ENCODE measurements at regions not wholly inside any gene's neighbourhood (a gene's known extent, or its start where the extent isn't known, plus 50 kb on each side); places are given as distances from the start of the nearest gene placed in this dataset.

- H3K4me3 ChIP-seq = no peak overlapping the region
- TF ChIP-seq, protein P1, sequence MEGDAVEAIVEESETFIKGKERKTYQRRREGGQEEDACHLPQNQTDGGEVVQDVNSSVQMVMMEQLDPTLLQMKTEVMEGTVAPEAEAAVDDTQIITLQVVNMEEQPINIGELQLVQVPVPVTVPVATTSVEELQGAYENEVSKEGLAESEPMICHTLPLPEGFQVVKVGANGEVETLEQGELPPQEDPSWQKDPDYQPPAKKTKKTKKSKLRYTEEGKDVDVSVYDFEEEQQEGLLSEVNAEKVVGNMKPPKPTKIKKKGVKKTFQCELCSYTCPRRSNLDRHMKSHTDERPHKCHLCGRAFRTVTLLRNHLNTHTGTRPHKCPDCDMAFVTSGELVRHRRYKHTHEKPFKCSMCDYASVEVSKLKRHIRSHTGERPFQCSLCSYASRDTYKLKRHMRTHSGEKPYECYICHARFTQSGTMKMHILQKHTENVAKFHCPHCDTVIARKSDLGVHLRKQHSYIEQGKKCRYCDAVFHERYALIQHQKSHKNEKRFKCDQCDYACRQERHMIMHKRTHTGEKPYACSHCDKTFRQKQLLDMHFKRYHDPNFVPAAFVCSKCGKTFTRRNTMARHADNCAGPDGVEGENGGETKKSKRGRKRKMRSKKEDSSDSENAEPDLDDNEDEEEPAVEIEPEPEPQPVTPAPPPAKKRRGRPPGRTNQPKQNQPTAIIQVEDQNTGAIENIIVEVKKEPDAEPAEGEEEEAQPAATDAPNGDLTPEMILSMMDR (conservative IDR thresholded peaks at IDR 0.05) = no peak
- POLR2A ChIA-PET (ENCODE audit: unreplicated experiment) = no interaction called here
These were observed 55.2 kb upstream of the TMEM215 start for GRCh38 chr9:32728181-32728580.

More at GRCh38 chr9:32728181-32728580, 55.2 kb upstream of the TMEM215 start:
- intact Hi-C loops (cut with micrococcal nuclease; ENCODE audit: unreplicated experiment) = no loop called here
- H3K9me3 ChIP-seq (ENCODE audit: insufficient read depth, low read depth) = no peaks in the 10 kb centered on the region
- H3K4me2 ChIP-seq = peak overlapping the region; percentile 40; the same call in 1 of the 2 replicates
- H2AFZ ChIP-seq = no peak overlapping the region
- H3K27ac ChIP-seq = peak overlapping the region; percentile 76
- no peaks in the 10 kb centered on the region for H3K9me2 ChIP-seq (ENCODE audit: insufficient read depth)
- no peaks in the 10 kb centered on the region for H4K20me1 ChIP-seq (ENCODE audit: insufficient read depth)
- DNase-seq = peak; percentile 3 to 74
- H3K4me1 ChIP-seq (replicated peaks; ENCODE audit: insufficient read depth) = peaks cover 21% of the 10 kb centered on the region
- H3K27me3 ChIP-seq (ENCODE audit: insufficient read depth, low read depth) = no peaks in the 10 kb centered on the region
- H3F3A ChIP-seq (ENCODE audit: insufficient read depth, low read depth) = peaks cover 11% of the 10 kb centered on the region
- CTCF ChIA-PET = no interaction called here
- no TSS peak for BruUV-seq (replicated peaks)
- H3K36me3 ChIP-seq (ENCODE audit: low read depth) = no peaks in the 10 kb centered on the region
- H3K79me2 ChIP-seq (ENCODE audit: low read depth) = no peaks in the 10 kb centered on the region

Data from PC-9 (cell line).